Duodenal mucosa (tissue), 2 donors: ENCODE measurements at regions not wholly inside any gene's neighbourhood (a gene's known extent, or its start where the extent isn't known, plus 50 kb on each side); places are given as distances from the start of the nearest gene placed in this dataset.
"Not testable (repeated sequence)": the region's sequence is repeated elsewhere in the genome, so short reads cannot be mapped to it uniquely, and the experiment has no call there.

ENCODE experiments used
- H3K27ac ChIP-seq: one replicate; pipeline ENCODE4 v1.7.0; 2013; ENCODE audit warnings: low read depth, low read length
- H3K27me3 ChIP-seq, 2 donors: one replicate each; pipeline ENCODE4 v1.7.0; 2013; ENCODE audit warnings: low read length in 2 of 2, control low read depth in 1 of 2; ENCODE audit not compliant: insufficient read depth in 2 of 2, control insufficient read depth in 1 of 2
- H3K36me3 ChIP-seq, 2 donors: one replicate each; pipeline ENCODE4 v1.7.0; 2013; ENCODE audit warnings: low read length in 2 of 2, control low read depth in 1 of 2; ENCODE audit not compliant: insufficient read depth in 2 of 2, control insufficient read depth in 1 of 2
- H3K4me1 ChIP-seq, 2 donors: one replicate each; pipeline ENCODE4 v1.7.0; 2013; ENCODE audit warnings: low read length in 2 of 2, control low read depth in 1 of 2; ENCODE audit not compliant: insufficient read depth in 2 of 2, control insufficient read depth in 1 of 2
- H3K4me3 ChIP-seq, 2 donors: one replicate each; pipeline ENCODE4 v1.7.0; 2013; ENCODE audit warnings: low read length in 2 of 2, low read depth in 1 of 2
- H3K9ac ChIP-seq, 2 donors: one replicate each; pipeline ENCODE4 v1.7.0; 2013; ENCODE audit warnings: low read length in 2 of 2, low read depth in 1 of 2
- H3K9me3 ChIP-seq, 2 donors: one replicate each; pipeline ENCODE4 v1.7.0; 2013; ENCODE audit warnings: low read length in 2 of 2, control low read depth in 1 of 2; ENCODE audit not compliant: control insufficient read depth in 1 of 2

DNA sequence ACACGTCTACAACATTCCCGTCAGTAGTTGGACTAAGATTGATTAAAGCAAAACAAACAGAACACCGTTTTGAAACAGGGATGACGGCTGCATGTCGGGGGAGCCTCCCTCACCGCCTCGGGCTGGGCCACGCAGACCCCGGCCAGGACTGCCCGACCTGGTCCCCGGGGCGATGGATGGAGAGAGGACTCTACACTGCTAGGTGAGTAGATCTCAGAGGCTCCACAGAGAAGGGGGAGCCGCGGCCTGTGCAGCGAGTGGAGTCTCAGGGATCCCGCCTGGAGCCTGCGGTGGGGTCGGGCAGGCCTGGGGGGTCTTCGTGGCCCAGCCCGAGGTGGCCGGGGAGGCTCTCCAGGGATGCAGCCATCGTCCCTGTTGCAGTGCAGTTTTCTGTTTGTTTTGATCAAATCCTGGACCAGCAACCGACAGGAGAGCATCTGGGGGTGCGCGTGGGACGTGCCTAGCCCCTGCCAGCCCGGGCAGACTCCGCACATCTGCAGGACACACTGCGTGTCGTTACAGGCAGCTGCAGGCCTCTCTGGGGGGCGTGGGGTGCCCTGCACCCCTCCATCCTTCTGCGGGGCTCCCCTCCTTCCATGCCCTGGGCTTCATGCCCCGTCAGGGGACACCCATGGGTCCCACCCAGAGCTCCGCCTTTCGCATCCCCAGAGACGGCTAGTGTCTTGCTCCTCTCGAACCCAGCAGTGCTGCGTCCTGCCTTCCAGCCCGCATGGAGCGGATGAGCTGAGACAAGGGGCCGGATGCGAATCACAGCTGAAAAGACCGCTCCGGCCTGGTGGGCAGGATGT, 143.6 kb downstream of the RTP5 start:
- Histone ChIP-seq H3K9me3 (peaks cover 4 to 9% of the 10 kb centered on the region in 2 donors), H3K27me3 (no peaks in the 10 kb centered on the region), H3K36me3 (no peaks in the 10 kb centered on the region), H3K4me3 (no peak overlapping the region), H3K27ac (no peak overlapping the region), H3K4me1 (no peaks in the 10 kb centered on the region), H3K9ac (no peak overlapping the region)

DNA sequence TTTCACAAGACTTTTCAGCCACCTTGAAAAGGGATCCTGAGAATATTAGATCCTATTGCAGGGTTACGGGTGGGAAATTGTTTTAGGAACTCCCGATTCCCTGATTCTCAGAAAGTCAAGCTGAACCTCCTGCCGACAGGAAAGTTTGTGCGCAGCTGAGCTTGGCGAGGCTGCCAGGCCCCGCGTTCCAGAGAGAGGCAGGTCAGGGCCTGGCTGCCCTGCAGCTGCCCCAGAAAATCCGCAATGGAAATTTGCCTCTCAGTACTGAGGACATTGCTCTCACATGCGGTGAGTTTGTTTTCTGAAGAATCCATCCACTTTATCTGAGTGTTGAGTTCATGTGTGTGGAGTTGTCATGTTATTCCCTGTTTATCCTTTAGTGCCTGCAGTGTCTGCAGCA, 144.2 kb downstream of the RTP5 start:
- no peak overlapping the region for H3K27ac ChIP-seq
- no peaks in the 10 kb centered on the region for H3K36me3 ChIP-seq
- H3K27me3 ChIP-seq: no peaks in the 10 kb centered on the region
- no peak overlapping the region for H3K9ac ChIP-seq
- no peaks in the 10 kb centered on the region for H3K4me1 ChIP-seq
- no peak overlapping the region for H3K4me3 ChIP-seq
- peaks cover 4 to 8% of the 10 kb centered on the region in 2 donors for H3K9me3 ChIP-seq

DNA sequence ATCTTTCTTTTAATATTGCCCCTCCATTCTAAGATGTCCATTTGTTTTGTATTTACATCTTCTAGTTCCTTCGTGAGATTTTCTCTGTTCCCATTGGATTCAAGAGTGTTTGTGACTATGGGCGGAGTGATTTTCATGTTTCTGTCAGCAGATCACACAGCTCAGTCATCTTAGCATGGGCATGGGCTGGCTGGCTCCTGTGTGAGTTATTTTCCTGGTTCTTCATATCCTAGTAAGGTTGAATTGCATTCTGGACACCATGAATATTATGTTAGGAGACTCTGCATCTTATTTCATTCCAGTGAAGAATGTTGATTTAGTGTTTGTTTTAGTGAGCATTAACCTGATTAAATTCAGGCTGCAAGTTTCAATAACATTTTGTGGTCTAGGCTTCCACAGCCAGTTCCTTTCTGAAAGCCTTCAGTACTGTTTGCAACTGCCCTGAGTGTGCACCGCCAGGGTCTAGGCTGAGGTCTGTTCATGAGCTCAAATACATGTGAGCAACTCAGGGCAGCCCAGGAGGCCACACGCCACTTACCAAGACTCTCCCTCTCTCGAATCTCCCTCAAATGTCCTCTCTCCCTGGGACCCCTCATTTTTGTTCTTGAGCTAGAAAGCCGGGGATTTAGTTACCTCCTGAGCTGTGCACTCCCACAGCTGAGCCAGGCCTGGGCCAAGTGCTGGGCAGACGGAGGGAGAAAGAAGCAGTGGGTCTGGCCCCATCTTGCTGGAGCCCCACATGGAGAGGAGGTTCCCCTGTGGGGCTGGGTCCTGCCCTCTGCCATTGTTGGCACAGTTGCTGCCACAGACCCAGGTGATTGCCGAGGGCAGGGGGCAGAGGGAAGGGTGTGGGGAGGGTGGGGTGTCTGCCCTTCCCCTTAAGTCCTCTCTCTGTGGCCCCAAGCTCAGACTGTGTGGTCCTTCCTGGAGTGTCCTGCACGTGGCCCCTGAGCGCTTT, 145.9 kb downstream of the RTP5 start:
- H3K27ac ChIP-seq: no peak overlapping the region
- H3K4me3 ChIP-seq: no peak overlapping the region
- no peaks in the 10 kb centered on the region for H3K9me3 ChIP-seq
- no peaks in the 10 kb centered on the region for H3K36me3 ChIP-seq
- H3K9ac ChIP-seq: no peak overlapping the region
- no peaks in the 10 kb centered on the region for H3K4me1 ChIP-seq
- H3K27me3 ChIP-seq: no peaks in the 10 kb centered on the region

DNA sequence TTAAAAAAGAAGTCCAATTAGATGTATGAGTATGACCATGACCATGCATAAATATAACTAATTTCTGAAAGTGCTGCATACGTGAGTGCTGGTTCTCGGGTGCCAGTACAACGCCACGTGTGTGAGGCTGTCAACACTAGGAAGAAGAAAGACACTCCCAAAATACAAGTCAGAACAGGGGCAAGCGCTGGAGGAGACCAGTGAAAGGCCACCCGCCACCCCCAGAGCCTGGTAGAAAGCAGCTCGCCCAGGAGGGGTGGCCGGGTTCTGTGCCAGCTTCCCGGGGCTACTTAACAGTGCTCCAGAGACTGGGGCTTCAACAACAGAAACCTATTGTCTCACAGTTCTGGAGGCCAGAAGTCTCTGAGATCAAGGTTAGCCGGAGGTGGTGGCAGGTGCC, 147.6 kb downstream of the RTP5 start:
- no peak overlapping the region for H3K4me3 ChIP-seq
- no peaks in the 10 kb centered on the region for H3K9me3 ChIP-seq
- H3K36me3 ChIP-seq: no peaks in the 10 kb centered on the region
- H3K27me3 ChIP-seq: no peaks in the 10 kb centered on the region
- H3K9ac ChIP-seq: no peak overlapping the region
- H3K27ac ChIP-seq: no peak overlapping the region
- H3K4me1 ChIP-seq: no peaks in the 10 kb centered on the region

DNA sequence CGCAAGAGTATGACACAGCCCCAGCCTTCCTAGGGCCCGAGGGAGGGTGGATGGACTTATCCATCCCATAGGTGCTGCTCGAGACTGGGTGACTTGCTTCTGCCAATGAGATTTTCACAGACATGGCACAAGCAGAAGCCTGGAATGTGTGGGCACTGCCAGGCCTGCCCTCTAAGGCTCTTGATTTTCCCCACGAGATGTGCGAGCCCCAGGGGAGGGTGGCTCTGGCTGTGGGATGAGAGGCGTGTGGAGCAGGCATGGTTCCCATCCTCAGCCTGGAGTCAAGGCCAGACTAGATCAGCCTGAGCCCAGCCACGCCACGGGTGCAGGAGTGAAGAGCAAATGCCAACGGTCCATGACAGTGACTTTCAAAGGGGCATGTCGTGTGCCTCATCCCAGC, 148.9 kb downstream of the RTP5 start:
- not testable (repeated sequence) for H3K36me3 ChIP-seq, H3K9ac ChIP-seq, H3K27ac ChIP-seq, H3K27me3 ChIP-seq, H3K4me1 ChIP-seq, H3K9me3 ChIP-seq, H3K4me3 ChIP-seq

DNA sequence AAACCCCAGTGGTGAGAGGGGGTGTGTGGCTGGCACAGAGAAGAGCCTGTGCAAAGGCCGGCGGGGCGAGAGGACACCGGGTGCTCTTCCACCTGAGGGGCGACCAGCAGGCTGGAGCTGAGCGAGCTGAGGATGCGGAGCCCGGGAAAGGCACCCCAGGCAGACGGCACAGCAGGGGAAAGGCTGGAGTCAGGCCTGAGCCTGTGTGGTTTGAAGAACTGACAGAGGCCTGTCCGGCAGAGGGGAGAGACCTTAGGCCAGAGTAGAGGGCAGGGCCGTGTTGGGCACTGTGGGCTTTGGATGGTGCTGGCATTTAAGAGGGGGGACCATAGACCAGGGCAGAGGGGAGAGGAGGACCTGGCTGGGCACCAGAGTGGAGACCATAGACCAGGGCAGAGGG, 149.8 kb downstream of the RTP5 start:
- H3K36me3 ChIP-seq: no peaks in the 10 kb centered on the region
- no peak overlapping the region for H3K27ac ChIP-seq
- H3K9ac ChIP-seq: no peak overlapping the region
- no peaks in the 10 kb centered on the region for H3K9me3 ChIP-seq
- H3K4me1 ChIP-seq: no peaks in the 10 kb centered on the region
- peaks cover 0 to 3% of the 10 kb centered on the region in 2 donors for H3K27me3 ChIP-seq
- no peak overlapping the region for H3K4me3 ChIP-seq

DNA sequence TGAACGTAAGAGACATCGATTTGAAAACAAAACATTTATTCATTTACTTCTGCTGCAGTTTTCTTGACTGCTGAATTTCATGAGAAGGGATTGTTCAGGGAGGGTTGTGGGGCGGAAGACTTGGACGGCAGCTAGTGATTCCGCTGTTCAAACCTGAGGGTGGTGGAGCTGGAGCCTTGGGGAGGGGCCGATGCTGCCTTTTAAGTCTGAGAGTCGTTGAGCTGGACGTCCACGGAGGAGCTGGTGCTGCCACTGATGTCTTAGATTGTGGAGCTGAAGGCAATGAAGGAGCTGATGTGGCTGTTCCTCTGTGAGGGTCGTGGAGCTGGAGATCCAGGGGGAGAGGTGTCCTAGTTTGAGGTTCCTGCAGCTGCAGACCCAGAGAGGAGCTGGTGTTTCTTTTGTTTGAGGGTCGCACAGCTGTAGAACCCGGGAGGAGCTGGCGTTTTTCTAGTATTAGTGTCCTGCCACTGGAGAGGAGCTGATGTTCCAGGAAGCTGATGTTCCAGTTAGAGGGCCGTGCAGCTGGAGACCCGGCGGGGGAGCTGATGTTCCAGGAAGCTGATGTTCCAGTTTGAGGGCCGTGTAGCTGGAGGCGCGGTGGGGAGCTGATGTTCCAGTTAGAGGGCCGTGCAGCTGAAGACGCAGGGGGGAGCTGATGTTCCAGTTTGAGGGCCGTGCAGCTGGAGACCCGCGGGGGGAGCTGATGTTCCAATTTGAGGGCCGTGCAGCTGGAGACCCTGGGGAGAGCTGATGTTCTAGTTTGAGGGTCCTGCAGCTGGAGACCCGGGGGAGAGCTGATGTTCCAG, 150.9 kb downstream of the RTP5 start:
- Histone ChIP-seq H3K27me3 (peaks cover 0 to 7% of the 10 kb centered on the region in 2 donors), H3K4me1 (no peaks in the 10 kb centered on the region), H3K9ac (no peak overlapping the region), H3K27ac (no peak overlapping the region), H3K36me3 (no peaks in the 10 kb centered on the region), H3K9me3 (no peaks in the 10 kb centered on the region), H3K4me3 (no peak overlapping the region)

DNA sequence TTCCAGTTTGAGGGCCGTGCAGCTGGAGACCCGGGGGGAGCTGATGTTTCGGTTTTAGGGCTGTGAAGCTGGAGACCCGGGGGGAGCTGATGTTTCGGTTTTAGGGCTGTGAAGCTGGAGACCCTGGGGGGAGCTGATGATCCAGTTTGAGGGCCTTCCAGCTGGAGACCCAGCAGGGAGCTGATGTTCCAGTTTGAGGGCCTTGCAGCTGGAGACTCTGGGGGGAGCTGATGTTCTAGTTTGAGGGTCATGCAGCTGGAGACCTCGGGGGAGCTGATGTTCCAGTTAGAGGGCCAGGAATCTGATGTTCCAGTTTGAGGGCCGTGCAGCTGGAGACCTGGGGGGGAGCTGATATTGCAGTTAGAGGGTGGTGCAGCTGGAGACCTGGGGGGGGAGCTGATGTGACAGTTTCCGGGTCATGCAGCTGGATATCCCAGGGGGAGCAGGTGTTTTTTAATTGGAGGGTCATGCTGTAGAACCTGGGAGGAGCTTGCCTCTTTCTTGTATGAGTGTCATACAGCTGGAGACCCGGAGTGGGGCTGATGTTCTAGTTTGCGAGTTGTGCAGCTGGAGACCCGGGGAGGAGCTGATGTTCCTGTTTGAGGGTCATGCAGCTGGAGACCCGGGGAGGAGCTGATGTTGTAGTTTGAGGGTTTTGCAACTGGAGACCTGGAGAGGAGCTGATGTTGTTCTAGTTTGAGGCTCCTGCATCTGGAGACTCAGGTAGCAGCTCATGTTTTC, 153.2 kb downstream of the RTP5 start:
- Histone ChIP-seq H3K4me3 (no peak overlapping the region), H3K4me1 (no peaks in the 10 kb centered on the region), H3K9me3 (no peaks in the 10 kb centered on the region)

DNA sequence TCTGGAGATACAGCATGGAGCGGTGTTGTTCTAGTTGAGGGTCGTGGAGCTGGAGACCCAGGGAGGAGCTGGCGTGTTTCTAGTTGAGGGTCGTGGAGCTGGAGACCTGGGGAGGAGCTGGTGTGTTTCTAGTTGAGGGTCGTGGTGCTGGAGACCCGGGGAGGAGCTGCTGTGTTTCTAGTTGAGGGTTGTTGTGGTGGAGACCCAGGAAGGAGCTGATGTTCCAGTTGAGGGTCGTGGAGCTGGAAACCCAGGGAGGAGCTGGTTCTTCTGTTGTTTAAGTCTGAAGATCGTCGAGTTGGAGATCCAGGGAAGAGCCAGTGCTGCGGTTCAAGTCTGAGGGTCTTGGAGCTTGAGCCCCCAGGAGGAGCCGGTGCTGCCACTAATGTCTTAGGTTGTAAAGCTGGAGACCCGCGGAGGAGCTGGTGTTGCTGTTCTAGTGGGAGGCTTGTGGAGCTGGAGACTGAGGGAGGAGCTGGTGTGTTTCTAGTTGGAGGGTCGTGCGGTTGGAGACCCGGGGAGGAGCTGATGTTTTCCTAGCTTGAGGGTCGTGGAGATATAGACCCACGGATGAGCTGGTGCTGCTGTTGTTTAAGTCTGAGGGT, 155.3 kb downstream of the RTP5 start:
- no peaks in the 10 kb centered on the region for H3K4me1 ChIP-seq
- H3K4me3 ChIP-seq: no peak overlapping the region
- H3K9ac ChIP-seq: no peak overlapping the region
- no peaks in the 10 kb centered on the region for H3K9me3 ChIP-seq
- H3K27me3 ChIP-seq: peaks cover 0 to 11% of the 10 kb centered on the region in 2 donors
- no peaks in the 10 kb centered on the region for H3K36me3 ChIP-seq
- H3K27ac ChIP-seq: no peak overlapping the region

More for the DNA sequence above, 153.2 kb downstream of the RTP5 start:
- no peak overlapping the region for H3K27ac ChIP-seq
- H3K36me3 ChIP-seq: no peaks in the 10 kb centered on the region
- peaks cover 0 to 7% of the 10 kb centered on the region in 2 donors for H3K27me3 ChIP-seq
- H3K9ac ChIP-seq: no peak overlapping the region
